Calu3 (cell line): ENCODE measurements at regions not wholly inside any gene's neighbourhood (a gene's known extent, or its start where the extent isn't known, plus 50 kb on each side); places are given as distances from the start of the nearest gene placed in this dataset.

ENCODE experiments used
- BruUV-seq: library from RNA; stranded (reverse); fragments of 400-500 nt; replicated peaks from 2 replicates; lab custom pipeline; 2021; lab: Mats Ljungman, UMichigan
- CTCF ChIA-PET: fragments of 300-600 bp; sonication (Branson Sonifier 250); formaldehyde crosslinking; loops from one replicate; lab custom pipeline; 2022; ENCODE audit warnings: antibody characterized with exemption; lab: Charles Lee
- DNase-seq: peaks from one replicate; pipeline ENCODE4 v3.0.0; 2022
- H3K27ac Mint-ChIP-seq: one replicate; pipeline ENCODE4 v1.8.0; 2022; ENCODE audit warnings: mixed read lengths; ENCODE audit not compliant: unreplicated experiment
- H3K27me3 Mint-ChIP-seq: one replicate; pipeline ENCODE4 v1.8.0; 2022; ENCODE audit warnings: mixed read lengths; ENCODE audit not compliant: unreplicated experiment
- H3K36me3 Mint-ChIP-seq: one replicate; pipeline ENCODE4 v1.8.0; 2022; ENCODE audit warnings: mild to moderate bottlenecking, moderate library complexity, mixed read lengths; ENCODE audit not compliant: insufficient read depth, unreplicated experiment
- H3K4me1 Mint-ChIP-seq: one replicate; pipeline ENCODE4 v1.8.0; 2022; ENCODE audit warnings: mild to moderate bottlenecking, low read depth, mixed read lengths; ENCODE audit not compliant: unreplicated experiment
- H3K4me3 Mint-ChIP-seq: one replicate; pipeline ENCODE4 v1.8.0; 2022; ENCODE audit warnings: mild to moderate bottlenecking, low read depth, moderate library complexity, mixed read lengths; ENCODE audit not compliant: unreplicated experiment
- H3K9me3 Mint-ChIP-seq: one replicate; pipeline ENCODE4 v1.8.0; 2022; ENCODE audit warnings: low read depth, mixed read lengths; ENCODE audit not compliant: unreplicated experiment
- intact Hi-C: fragments of 100-400 bp; cut with micrococcal nuclease; formaldehyde crosslinking; loops from one replicate; pipeline ENCODE4 v1.10.0; 2022; ENCODE audit not compliant: unreplicated experiment
- TF ChIP-seq, protein P1 (sequence below): fragments of 200-600 bp; IDR thresholded peaks from one replicate; pipeline ENCODE4 v1.8.0; 2022; ENCODE audit warnings: antibody characterized with exemption; ENCODE audit not compliant: unreplicated experiment

DNA sequence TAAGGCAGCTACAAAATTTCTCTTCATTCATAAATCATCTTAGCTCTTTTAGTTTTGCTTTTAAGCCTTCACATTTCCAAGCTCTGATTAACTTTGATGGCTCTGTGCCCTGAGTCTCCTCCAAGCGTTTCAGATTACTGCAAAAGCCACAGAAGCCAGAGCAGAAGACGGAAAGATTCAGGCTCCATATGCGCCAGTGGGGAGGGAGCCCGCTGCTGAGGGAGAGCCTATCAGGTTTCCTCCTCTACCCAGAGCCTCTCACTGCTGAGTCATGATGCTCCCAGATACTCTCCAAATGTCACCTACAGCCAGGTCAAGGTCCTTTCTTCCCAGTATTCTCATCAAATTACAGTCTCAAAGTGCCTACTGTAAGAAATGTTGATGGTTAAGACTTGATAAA, 193.6 kb downstream of the RAP2A start:
- Mint-ChIP-seq H3K27ac (no peak overlapping the region), H3K27me3 (no peaks in the 10 kb centered on the region), H3K4me1 (no peaks in the 10 kb centered on the region), H3K9me3 (no peaks in the 10 kb centered on the region), H3K4me3 (no peak overlapping the region), H3K36me3 (no peaks in the 10 kb centered on the region)
- CTCF ChIA-PET = no interaction called here
- intact Hi-C loops = no loop called here
- TF ChIP-seq, protein P1, sequence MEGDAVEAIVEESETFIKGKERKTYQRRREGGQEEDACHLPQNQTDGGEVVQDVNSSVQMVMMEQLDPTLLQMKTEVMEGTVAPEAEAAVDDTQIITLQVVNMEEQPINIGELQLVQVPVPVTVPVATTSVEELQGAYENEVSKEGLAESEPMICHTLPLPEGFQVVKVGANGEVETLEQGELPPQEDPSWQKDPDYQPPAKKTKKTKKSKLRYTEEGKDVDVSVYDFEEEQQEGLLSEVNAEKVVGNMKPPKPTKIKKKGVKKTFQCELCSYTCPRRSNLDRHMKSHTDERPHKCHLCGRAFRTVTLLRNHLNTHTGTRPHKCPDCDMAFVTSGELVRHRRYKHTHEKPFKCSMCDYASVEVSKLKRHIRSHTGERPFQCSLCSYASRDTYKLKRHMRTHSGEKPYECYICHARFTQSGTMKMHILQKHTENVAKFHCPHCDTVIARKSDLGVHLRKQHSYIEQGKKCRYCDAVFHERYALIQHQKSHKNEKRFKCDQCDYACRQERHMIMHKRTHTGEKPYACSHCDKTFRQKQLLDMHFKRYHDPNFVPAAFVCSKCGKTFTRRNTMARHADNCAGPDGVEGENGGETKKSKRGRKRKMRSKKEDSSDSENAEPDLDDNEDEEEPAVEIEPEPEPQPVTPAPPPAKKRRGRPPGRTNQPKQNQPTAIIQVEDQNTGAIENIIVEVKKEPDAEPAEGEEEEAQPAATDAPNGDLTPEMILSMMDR = no peak
- DNase-seq = peak; percentile 4
- no TSS peak for BruUV-seq

DNA sequence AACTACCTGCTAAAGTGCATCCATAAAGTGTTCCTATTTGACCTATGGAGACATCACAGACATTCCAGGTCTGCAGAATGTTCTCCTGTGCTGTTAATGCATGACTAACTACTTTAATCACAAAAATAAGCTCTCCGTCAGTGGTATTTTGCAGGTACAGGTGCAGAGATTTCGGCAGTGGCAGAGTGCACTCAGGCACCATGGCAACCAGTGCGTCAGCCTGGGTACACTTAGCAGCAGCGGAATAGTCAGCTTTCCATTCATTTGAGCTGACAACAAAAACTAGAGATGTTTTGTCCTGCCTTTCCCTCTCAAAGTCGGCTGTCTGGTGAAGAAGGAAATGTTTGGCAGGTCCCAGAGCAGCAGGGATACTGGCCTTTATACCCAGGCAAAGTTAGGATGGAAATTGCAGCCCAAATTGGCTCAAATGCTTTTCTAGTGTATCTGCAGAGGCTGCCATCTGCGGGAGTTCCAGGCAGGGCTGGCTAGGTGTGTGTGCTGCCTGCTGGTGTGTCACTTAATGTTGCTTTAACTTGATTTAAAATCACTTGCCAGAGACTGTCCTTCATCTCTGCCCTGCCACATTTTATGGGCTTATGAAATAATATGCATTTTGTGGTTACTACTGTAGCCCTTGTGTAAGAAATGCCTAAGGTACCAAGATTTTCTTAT, 195.8 kb downstream of the RAP2A start:
- Mint-ChIP-seq H3K4me1 (no peaks in the 10 kb centered on the region), H3K4me3 (no peak overlapping the region), H3K27ac (no peak overlapping the region), H3K27me3 (no peaks in the 10 kb centered on the region), H3K9me3 (no peaks in the 10 kb centered on the region), H3K36me3 (no peaks in the 10 kb centered on the region)
- no TSS peak for BruUV-seq
- TF ChIP-seq, protein P1 = no peak
- intact Hi-C loops = no loop called here
- CTCF ChIA-PET = no interaction called here
- DNase-seq = no peak

DNA sequence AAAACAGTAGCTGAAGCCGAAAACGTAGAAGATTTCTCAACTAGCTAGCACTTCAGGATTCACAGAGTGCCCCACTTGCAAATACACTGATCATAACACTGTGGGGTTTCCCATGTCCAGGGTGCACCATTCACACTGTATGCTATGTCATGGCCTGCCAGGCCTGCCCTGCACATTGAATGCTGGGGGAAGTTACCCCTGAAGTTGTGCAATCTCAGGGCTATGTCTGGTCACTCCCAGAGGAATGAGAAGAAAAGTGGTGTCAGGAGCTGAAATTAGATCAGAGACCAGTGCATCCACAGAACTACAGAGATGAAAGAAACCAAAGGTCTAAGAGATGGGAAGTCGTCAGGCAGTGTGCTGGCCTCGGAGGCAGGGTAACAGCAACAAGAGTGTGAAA, 196.8 kb downstream of the RAP2A start:
- CTCF ChIA-PET = no interaction called here
- BruUV-seq = no TSS peak
- no peak overlapping the region for H3K27ac Mint-ChIP-seq
- H3K27me3 Mint-ChIP-seq = no peaks in the 10 kb centered on the region
- intact Hi-C loops = no loop called here
- DNase-seq = no peak
- no peak overlapping the region for H3K4me3 Mint-ChIP-seq
- no peaks in the 10 kb centered on the region for H3K36me3 Mint-ChIP-seq
- no peaks in the 10 kb centered on the region for H3K4me1 Mint-ChIP-seq
- H3K9me3 Mint-ChIP-seq = no peaks in the 10 kb centered on the region
- TF ChIP-seq, protein P1 = no peak

DNA sequence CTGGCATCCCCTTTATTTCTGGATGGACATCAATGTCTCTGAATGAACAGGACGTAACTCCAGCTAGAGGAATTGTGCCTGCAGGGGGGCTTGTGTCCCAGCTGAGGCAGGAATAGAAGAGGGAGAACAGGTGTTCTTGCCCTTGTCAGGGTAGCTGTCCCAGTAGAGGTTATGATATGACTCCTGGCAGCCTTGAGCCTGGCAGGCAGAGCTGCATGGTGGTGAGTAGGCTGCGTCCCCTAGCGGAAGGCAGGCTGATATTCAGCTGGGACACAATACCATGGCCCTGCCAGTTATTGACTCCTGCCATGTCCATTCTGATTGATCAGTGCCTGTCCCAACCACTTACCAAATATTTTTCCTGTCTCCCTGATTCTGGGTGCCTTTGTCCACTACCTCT, 197.2 kb downstream of the RAP2A start:
- intact Hi-C loops = no loop called here
- CTCF ChIA-PET = no interaction called here

More for the DNA sequence above, 197.2 kb downstream of the RAP2A start:
- no peak for DNase-seq
- H3K9me3 Mint-ChIP-seq = no peaks in the 10 kb centered on the region
- no peak overlapping the region for H3K4me3 Mint-ChIP-seq
- H3K4me1 Mint-ChIP-seq = no peaks in the 10 kb centered on the region
- no peaks in the 10 kb centered on the region for H3K36me3 Mint-ChIP-seq
- TF ChIP-seq, protein P1 = no peak
- H3K27me3 Mint-ChIP-seq = no peaks in the 10 kb centered on the region
- no TSS peak for BruUV-seq
- no peak overlapping the region for H3K27ac Mint-ChIP-seq
